Lung (tissue), 11 donors: ENCODE measurements at regions not wholly inside any gene's neighbourhood (a gene's known extent, or its start where the extent isn't known, plus 50 kb on each side); places are given as distances from the start of the nearest gene placed in this dataset.

ENCODE experiments used
- ATAC-seq: fragments of 200-7000 bp; cut with Tn5 transposase; one replicate; pipeline ENCODE4 v1.9.1; 2020; ENCODE audit warnings: moderate number of reproducible peaks; ENCODE audit not compliant: insufficient read depth, low FRiP score
- DNase-seq, 3 donors: peaks; one replicate each; pipeline ENCODE4 v3.0.0-alpha.2; 2013 to 2017
- H3K27ac ChIP-seq, 2 donors: one replicate each; pipeline ENCODE4 v1.5.1; 2013; ENCODE audit warnings: mild to moderate bottlenecking in 2 of 2, moderate library complexity in 2 of 2, control low read depth in 1 of 2, inconsistent platforms in 1 of 2, low read depth in 1 of 2, low read length in 1 of 2
- H3K27me3 ChIP-seq, 3 donors: one replicate each; pipeline ENCODE4 v1.5.1; 2013; ENCODE audit warnings: low read length in 2 of 3; ENCODE audit not compliant: control insufficient read depth in 3 of 3, insufficient read depth in 3 of 3
- H3K36me3 ChIP-seq, 4 donors: one replicate each; pipeline ENCODE4 v1.5.1; 2013; ENCODE audit warnings: low read length in 4 of 4, mild to moderate bottlenecking in 1 of 4, moderate library complexity in 1 of 4; ENCODE audit not compliant: control insufficient read depth in 4 of 4, insufficient read depth in 4 of 4
- H3K4me1 ChIP-seq, 5 donors: one replicate each; pipeline ENCODE4 v1.5.1; 2013; ENCODE audit warnings: low read length in 5 of 5, mild to moderate bottlenecking in 2 of 5, moderate library complexity in 1 of 5; ENCODE audit not compliant: control insufficient read depth in 5 of 5, insufficient read depth in 5 of 5
- H3K4me3 ChIP-seq: one replicate; pipeline ENCODE4 v1.5.1; 2013; ENCODE audit warnings: mild to moderate bottlenecking, control low read depth, moderate library complexity
- H3K9ac ChIP-seq, 2 donors: one replicate each; pipeline ENCODE4 v1.5.1; 2013; ENCODE audit warnings: low read length in 2 of 2, control low read depth in 1 of 2; ENCODE audit not compliant: insufficient read depth in 1 of 2
- H3K9me3 ChIP-seq, 4 donors: one replicate each; pipeline ENCODE4 v1.5.1; 2013; ENCODE audit warnings: low read length in 3 of 4, mild to moderate bottlenecking in 1 of 4, moderate library complexity in 1 of 4; ENCODE audit not compliant: control insufficient read depth in 4 of 4, insufficient read depth in 3 of 4
- CTCF ChIP-seq: IDR thresholded peaks from 2 replicates; pipeline ENCODE4 v1.5.1; 2012; ENCODE audit warnings: mild to moderate bottlenecking; ENCODE audit errors: control extremely low read depth, extremely low read depth
- WGBS, 2 donors: extraction: QIAGEN DNeasy Blood & Tissue Kit; methylation state at CpG; one replicate each; pipeline ENCODE4 v1.1.7; 2013; 5-methylcytosine and 5-hydroxymethylcytosine counted together
- donor health status: control.
- donor health status: control.
- donor health status: Bipolar disorder and iron deficiency.
- donor health status: healthy.
- donor health status: DM: yes; HTN: yes; CAD: no.

DNA sequence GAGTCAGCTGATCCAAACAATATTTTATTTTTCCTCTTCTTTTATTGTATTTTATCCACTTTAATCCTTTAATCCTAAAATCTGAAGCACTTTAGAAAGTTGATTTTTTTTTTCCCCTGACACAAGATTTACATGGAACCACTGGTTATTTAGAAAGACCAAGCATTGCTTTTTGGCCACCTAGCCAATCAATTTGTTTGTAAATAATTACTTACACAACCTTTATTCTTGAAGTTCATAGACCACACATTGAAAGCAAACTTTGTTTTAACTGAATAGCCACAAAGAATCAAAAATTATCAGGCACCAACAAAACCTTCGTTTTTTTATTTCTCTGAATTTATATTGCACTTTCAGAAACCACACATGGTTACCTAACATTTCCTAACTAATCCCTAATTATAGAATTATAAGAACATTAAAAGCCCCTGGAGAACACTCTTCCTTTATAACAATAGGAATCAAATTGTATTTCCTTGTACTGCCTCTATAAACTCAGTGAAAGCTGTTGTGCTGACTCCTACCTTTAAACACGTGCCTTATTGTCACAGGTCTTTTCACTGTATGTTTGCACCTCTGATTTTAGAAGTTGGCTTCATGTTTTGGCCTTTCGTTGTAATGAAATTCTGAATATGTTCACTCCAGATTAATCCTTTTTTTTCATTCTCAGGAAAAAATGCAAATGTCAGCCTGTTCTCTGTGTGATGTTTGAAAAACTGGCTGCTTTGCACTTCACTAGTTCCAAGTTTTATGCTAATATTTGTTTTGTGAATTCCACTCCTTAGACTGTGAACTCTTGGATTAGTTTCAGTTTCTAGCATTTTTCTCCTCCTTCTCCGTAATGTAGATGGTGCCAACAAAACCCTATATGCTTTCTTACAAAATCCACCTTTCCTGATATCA, 1511.9 kb downstream of the REEP3 start:
- H3K4me3 ChIP-seq: no peak overlapping the region
- DNase-seq: peak in 2 of 3 donors; percentile 53 to 78
- WGBS, 2 donors: 42 to 60% methylated on average over 4 of the region's 4 CpGs

GRCh38 chr10:65033957-65034356, 1512.8 kb downstream of the REEP3 start:
- ATAC-seq (no peak), DNase-seq (peak in 1 of 3 donors; percentile 8)
- 76 to 83% methylated on average over 4 of the region's 4 CpGs for WGBS, 2 donors
- Histone ChIP-seq H3K36me3 (no peaks in the 10 kb centered on the region), H3K9ac (no peak overlapping the region), H3K27me3 (no peaks in the 10 kb centered on the region), H3K4me3 (no peak overlapping the region), H3K4me1 (no peaks in the 10 kb centered on the region), H3K9me3 (peaks cover 0 to 11% (median 4%) of the 10 kb centered on the region in 4 donors), H3K27ac (no peak overlapping the region)
- TF ChIP-seq CTCF: no peak

More for the DNA sequence above, 1511.9 kb downstream of the REEP3 start:
- no peak for TF ChIP-seq CTCF
- Histone ChIP-seq H3K27ac (no peak overlapping the region), H3K36me3 (no peaks in the 10 kb centered on the region), H3K9ac (no peak overlapping the region), H3K27me3 (no peaks in the 10 kb centered on the region), H3K9me3 (peaks cover 0 to 11% (median 4%) of the 10 kb centered on the region in 4 donors), H3K4me1 (no peaks in the 10 kb centered on the region)
- no peak for ATAC-seq

GRCh38 chr10:65040796-65041195, 1519.6 kb downstream of the REEP3 start:
- no peaks in the 10 kb centered on the region for H3K27me3 ChIP-seq
- no peaks in the 10 kb centered on the region for H3K36me3 ChIP-seq
- no peak overlapping the region for H3K4me3 ChIP-seq
- no peak for TF ChIP-seq CTCF
- H3K27ac ChIP-seq: no peak overlapping the region
- H3K4me1 ChIP-seq: no peaks in the 10 kb centered on the region
- DNase-seq (no peak), ATAC-seq (no peak)
- H3K9me3 ChIP-seq: no peaks in the 10 kb centered on the region
- no peak overlapping the region for H3K9ac ChIP-seq
